CD4-positive, alpha-beta T cell (primary cell): ENCODE measurements at regions not wholly inside any gene's neighbourhood (a gene's known extent, or its start where the extent isn't known, plus 50 kb on each side); places are given as distances from the start of the nearest gene placed in this dataset.

Experiments used
- ATAC-seq: fragments of 200-7000 bp; cut with Tn5 transposase; one replicate; pipeline ENCODE4 v1.10.0; 2022; ENCODE audit warnings: mild to moderate bottlenecking; ENCODE audit not compliant: poor library complexity
- CTCF ChIA-PET: fragments of 350-600 bp; sonication (Branson Sonifier 250); formaldehyde crosslinking; loops from one replicate; lab custom pipeline; 2021; ENCODE audit warnings: antibody characterized with exemption, inconsistent platforms; lab: Charles Lee
- POLR2A ChIA-PET: fragments of 350-600 bp; sonication (Branson Sonifier 250); formaldehyde crosslinking; loops from one replicate; lab custom pipeline; 2021; ENCODE audit warnings: antibody characterized with exemption, inconsistent platforms; lab: Charles Lee
- DNase-seq, 14 experiments: peaks; one replicate each; pipeline ENCODE4 v3.0.0-alpha.2; 2013 to 2020; ENCODE audit warnings: mixed read lengths in 2 of 14
- H3K27ac ChIP-seq, 2 donors: one replicate each; pipeline versions ENCODE4 v1.5.1 to v1.7.0; 2013; ENCODE audit warnings: low read length in 2 of 2, low read depth in 1 of 2, mild to moderate bottlenecking in 1 of 2
- H3K27me3 ChIP-seq, 2 experiments: 1 replicate in 1 of 2; 2 replicates in 1 of 2; pipeline versions ENCODE4 v1.6.1 to v1.7.0; 2013; ENCODE audit warnings: low read length in 2 of 2, control low read depth in 1 of 2, mild to moderate bottlenecking in 1 of 2, moderate library complexity in 1 of 2; ENCODE audit not compliant: insufficient read depth in 2 of 2, control insufficient read depth in 1 of 2
- H3K36me3 ChIP-seq: one replicate; pipeline ENCODE4 v1.6.1; 2013; ENCODE audit warnings: low read length, control low read depth; ENCODE audit not compliant: insufficient read depth
- H3K4me1 ChIP-seq: one replicate; pipeline ENCODE4 v1.6.1; 2013; ENCODE audit warnings: low read length, control low read depth; ENCODE audit not compliant: insufficient read depth
- H3K4me3 ChIP-seq: one replicate; pipeline ENCODE4 v1.5.1; 2013; ENCODE audit warnings: mild to moderate bottlenecking, low read length, moderate library complexity
- H3K9me3 ChIP-seq, 2 experiments: 1 replicate in 1 of 2; 2 replicates in 1 of 2; pipeline versions ENCODE4 v1.6.1 to v1.7.0; 2013; ENCODE audit warnings: low read length in 2 of 2, mild to moderate bottlenecking in 2 of 2, control low read depth in 1 of 2, moderate library complexity in 1 of 2; ENCODE audit not compliant: control insufficient read depth in 1 of 2, insufficient read depth in 1 of 2
- H3K27ac Mint-ChIP-seq: one replicate; pipeline ENCODE4 v1.8.0; 2020; ENCODE audit warnings: mixed read lengths
- H3K27me3 Mint-ChIP-seq: one replicate; pipeline ENCODE4 v1.8.0; 2021; ENCODE audit warnings: mixed read lengths
- H3K36me3 Mint-ChIP-seq: one replicate; pipeline ENCODE4 v1.8.0; 2021; ENCODE audit warnings: low read depth, mixed read lengths
- H3K4me1 Mint-ChIP-seq: one replicate; pipeline ENCODE4 v1.8.0; 2021; ENCODE audit warnings: low read depth, mixed read lengths
- H3K4me3 Mint-ChIP-seq: one replicate; pipeline ENCODE4 v1.8.0; 2020; ENCODE audit warnings: mild to moderate bottlenecking, mixed read lengths
- H3K9me3 Mint-ChIP-seq: one replicate; pipeline ENCODE4 v1.8.0; 2020; ENCODE audit warnings: mixed read lengths
- CTCF ChIP-seq: fragments of 200-600 bp; IDR thresholded peaks from one replicate; pipeline ENCODE4 v1.8.0; 2022; ENCODE audit warnings: antibody characterized with exemption, mild to moderate bottlenecking
- intact Hi-C, 2 experiments: fragments of 100-400 bp; cut with DNase I in 1 of 2; cut with micrococcal nuclease in 1 of 2; formaldehyde crosslinking; loops; one replicate each; pipeline versions ENCODE4 v1.15.1 to v1.9.0; 2023 to 2025; cut with DNase I, micrococcal nuclease

DNA sequence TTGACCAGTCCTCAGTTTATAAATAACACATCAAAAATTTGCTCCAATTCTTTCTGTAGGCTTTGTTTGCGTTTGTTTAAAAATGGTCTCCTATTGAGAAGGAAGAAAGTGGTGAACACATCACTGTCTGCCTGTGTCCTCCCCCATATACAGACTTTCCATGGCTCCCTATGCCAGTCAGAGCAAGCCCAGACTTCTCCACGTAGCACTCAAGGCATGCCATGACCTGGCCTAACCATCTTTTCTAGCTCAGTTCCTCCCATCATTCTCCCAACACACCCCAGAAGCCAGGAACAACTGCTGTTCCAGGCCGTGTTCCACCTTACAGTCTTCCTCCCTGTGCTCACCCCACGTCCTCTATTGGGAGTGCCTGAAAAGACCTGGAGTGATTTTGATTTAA is 129.6 kb upstream of the ZNF618 start:
- Mint-ChIP-seq H3K4me3 (no peak overlapping the region), H3K27ac (no peak overlapping the region), H3K4me1 (no peaks in the 10 kb centered on the region), H3K9me3 (peaks cover 10% of the 10 kb centered on the region), H3K27me3 (peaks cover 28% of the 10 kb centered on the region), H3K36me3 (no peaks in the 10 kb centered on the region)
- TF ChIP-seq CTCF, result no peak
- no peak for ATAC-seq
- Histone ChIP-seq H3K4me1 (no peaks in the 10 kb centered on the region), H3K9me3 (no peaks in the 10 kb centered on the region), H3K36me3 (no peaks in the 10 kb centered on the region), H3K27ac (no peak overlapping the region), H3K27me3 (no peaks in the 10 kb centered on the region), H3K4me3 (no peak overlapping the region)
- CTCF ChIA-PET, result no interaction called here
- intact Hi-C loops, result no loop called here
- no peak for DNase-seq
- POLR2A ChIA-PET, result no interaction called here

- H3K4me1 Mint-ChIP-seq, result no peaks in the 10 kb centered on the region
- ATAC-seq, result no peak
- CTCF ChIA-PET, result no interaction called here
- H3K27me3 ChIP-seq, result peaks cover 0 to 2% of the 10 kb centered on the region in 2 experiments
- POLR2A ChIA-PET, result no interaction called here
- no peaks in the 10 kb centered on the region for H3K9me3 ChIP-seq
- no peak for TF ChIP-seq CTCF
- no peaks in the 10 kb centered on the region for H3K36me3 Mint-ChIP-seq
- no peaks in the 10 kb centered on the region for H3K4me1 ChIP-seq
- peaks cover 7% of the 10 kb centered on the region for H3K9me3 Mint-ChIP-seq
- intact Hi-C loops, result no loop called here
- no peak overlapping the region for H3K27ac Mint-ChIP-seq
- H3K4me3 Mint-ChIP-seq, result no peak overlapping the region
- DNase-seq, result no peak
- H3K27me3 Mint-ChIP-seq, result peaks cover 33% of the 10 kb centered on the region
- no peak overlapping the region for H3K4me3 ChIP-seq
- H3K27ac ChIP-seq, result no peak overlapping the region
- no peaks in the 10 kb centered on the region for H3K36me3 ChIP-seq
Observed at GRCh38 chr9:113748135-113748534, 128.0 kb upstream of the ZNF618 start.

DNA sequence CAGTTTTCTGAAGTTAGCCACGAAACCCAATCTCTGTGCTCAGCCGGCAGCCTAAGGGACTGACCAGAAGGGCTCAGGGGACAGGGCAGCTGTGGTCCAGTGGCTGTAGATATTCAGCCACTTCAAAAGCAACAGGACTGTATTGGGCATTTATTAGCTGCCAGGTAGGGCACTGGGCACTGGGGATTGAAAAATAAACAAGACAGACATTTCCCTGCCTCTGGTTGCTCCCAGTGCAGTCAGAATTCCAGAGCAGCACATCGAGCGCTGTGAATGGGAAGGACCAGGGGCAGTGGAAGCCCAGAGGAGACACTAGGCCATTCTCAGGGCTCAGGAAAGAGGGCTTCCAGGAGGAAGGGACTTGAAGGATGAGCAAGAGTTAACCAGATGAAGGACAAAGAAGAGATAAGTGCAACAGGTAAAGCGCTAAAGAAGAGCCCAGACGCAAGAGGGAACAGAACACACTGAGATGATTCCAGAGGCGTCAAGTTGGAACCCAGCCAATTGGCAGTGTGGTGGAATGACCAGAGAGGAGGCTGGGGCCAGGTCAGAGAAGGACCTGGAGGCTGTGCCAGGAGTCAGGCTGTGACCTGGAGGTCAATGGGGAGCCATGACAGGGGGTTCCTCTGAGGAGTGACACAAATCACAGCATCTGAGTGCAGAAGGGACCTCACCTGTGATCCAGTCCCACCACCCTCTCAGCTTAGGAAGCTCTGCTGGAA is 122.5 kb upstream of the ZNF618 start:
- Histone ChIP-seq H3K27me3 (peaks cover 11 to 21% of the 10 kb centered on the region in 2 experiments), H3K9me3 (no peaks in the 10 kb centered on the region), H3K36me3 (no peaks in the 10 kb centered on the region), H3K4me1 (no peaks in the 10 kb centered on the region), H3K27ac (no peak overlapping the region), H3K4me3 (no peak overlapping the region)
- CTCF ChIA-PET, result no interaction called here
- H3K4me1 Mint-ChIP-seq, result no peaks in the 10 kb centered on the region
- ATAC-seq (no peak), DNase-seq (no peak)
- intact Hi-C loops, result no loop called here
- TF ChIP-seq CTCF, result no peak
- H3K9me3 Mint-ChIP-seq, result peaks cover 5% of the 10 kb centered on the region
- H3K4me3 Mint-ChIP-seq, result no peak overlapping the region
- no peaks in the 10 kb centered on the region for H3K36me3 Mint-ChIP-seq
- peaks cover 44% of the 10 kb centered on the region for H3K27me3 Mint-ChIP-seq
- no peak overlapping the region for H3K27ac Mint-ChIP-seq
- POLR2A ChIA-PET, result no interaction called here
